ENCODE measurements at regions not wholly inside any gene's neighbourhood (a gene's known extent, or its start where the extent isn't known, plus 50 kb on each side); places are given as distances from the start of the nearest gene placed in this dataset.
"Not testable (repeated sequence)": the region's sequence is repeated elsewhere in the genome, so short reads cannot be mapped to it uniquely, and the experiment has no call there.

DNA sequence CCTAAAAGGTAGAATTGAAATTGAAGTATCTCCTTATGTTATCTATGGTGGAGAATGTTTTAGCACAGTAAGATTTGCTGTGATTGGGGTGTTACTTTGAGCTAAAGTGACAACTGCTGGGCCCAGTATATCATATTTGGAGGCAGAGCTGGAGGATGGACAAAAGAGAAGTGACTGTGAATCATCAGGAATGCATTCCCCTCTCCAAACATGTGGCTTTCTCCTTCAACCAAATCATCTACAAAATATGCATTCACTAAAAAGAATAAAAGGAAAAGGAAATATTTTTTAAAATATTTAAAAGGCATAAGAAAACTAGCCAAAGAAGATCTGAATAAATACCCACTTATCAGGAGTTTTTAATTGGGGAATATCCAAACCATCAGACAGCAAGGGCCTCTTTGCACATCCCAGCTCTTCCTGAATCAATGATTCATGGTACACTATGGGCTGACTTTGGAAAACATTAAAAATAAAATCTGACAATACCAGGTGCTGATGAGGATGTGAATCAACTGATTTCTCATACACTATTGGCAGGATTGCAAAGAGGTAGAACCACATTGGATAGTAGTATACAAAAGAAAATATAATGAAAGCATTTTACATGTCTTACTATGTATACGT is 671.7 kb upstream of the NR3C2 start:
- no peak for DNase-seq

DNA sequence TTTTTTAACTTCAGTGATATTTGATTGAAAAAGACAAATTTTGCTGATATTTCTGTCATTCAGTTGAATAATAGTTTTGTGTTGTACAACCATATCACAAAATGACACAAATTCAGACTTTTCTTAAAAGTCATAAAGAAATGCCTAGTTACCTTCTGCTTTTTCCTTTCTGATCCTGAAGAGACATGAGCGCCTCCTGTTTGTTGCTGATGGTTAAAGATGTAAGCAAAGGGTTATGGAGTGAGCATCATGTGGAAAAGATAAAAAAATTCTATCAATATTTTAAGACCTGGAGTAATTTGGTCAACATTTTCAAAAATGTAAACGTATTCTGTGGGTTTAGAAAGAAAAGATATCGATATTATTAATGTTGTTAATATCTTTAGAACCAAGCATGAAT is 669.9 kb upstream of the NR3C2 start:
- no peak for DNase-seq

- no peak for DNase-seq
These were observed 668.3 kb upstream of the NR3C2 start for GRCh38 chr4:149110481-149110880.

DNA sequence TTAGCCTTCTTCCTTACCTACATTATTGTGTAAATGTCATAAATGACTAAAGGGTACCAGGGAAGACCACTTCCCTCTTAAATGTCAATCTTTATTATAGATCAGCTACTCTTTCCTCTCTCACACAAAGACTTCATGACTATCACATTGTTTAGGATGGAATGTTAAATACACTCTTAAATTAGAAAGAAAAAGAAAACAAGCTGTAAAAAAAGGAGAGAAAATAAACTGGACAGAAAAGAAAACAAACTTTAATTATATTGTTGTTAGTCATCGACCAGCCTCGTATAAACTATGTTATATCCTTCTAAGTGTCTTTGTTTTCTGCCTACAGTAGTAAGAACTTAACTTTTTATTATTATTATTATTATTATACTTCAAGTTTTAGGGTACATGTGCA is 666.4 kb upstream of the NR3C2 start:
- no peak for DNase-seq

DNA sequence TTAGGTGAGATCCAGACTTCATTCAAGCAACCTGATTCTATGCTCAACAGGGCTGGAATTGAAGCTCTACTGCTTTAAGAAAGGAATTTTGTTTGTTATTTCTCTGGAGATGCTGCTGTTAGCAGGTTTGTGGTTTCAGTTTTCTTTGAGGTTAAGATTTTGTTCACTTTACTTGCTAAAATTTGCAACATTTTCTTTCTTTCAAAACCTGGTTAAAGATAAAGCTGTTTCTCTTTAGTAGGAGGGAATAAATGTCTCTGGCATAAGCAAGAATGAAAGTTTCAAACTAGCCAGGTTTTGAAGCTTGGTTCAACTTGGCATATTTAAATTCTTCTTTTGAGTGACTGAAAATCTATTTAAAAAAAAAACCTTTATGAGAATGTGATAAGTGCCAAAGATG is 660.6 kb upstream of the NR3C2 start:
- no peak for DNase-seq

- no peak for DNase-seq
These were observed 659.4 kb upstream of the NR3C2 start for GRCh38 chr4:149101649-149102048.

GRCh38 chr4:149095811-149096210 is 653.6 kb upstream of the NR3C2 start:
- no peak for DNase-seq

DNA sequence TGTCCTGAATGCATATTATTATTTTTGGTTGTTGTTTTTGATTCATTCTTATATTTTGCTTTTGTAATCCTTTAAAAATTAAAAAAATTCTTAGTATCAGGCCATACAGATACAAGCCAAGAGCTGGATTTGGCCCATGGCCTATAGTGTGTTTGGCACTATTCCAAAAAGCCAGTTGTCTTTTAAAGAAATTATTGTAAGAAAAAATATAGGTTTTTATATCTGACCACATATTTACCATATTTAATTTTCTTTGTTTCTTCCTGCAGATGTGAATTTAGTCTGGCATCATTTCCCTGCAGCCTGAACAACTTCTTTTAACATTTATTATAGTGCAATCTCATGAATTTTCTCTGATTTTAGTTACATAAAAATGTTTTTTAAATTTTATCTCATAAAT is 652.8 kb upstream of the NR3C2 start:
- DNase-seq: no peak

- DNase-seq: no peak
These were observed 641.9 kb upstream of the NR3C2 start for GRCh38 chr4:149084144-149084543.

DNA sequence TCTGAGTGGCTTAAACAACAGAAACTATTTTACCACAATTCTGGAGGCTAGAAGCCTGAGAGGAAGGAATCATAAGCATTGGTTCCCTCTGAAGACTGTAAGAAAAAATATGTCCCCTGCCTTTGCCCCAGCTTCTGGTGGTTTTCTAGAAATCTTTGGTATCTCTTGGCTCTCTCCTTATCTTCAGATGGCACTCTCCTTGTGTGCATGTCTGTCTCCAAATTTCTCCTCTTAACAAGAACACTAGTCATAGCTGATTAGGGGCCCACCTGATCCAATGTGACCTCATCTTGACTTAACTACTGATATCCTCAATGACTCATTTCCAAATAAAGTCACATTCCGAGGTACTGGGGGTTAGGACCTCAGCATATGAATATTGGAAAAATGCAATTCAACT is 635.0 kb upstream of the NR3C2 start:
- DNase-seq: no peak

DNA sequence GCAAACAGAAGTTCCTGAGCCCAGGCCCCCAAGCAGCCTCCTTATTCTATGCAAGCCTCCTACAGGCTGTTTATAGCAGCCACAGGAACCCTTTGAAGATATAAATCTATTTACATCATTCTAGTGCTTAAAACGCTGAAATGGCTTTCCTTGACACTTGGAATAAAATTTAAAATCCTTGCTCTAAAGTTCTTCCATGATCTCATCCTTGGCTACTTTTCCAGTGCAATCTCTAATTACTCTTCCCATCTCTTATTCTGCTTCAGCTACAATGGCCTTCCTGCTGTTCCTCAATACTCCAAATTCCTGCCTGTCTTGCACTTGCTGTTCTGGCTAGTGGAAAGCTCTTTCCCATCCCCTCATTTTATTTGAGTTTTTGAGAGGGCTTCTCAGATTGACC is 634.2 kb upstream of the NR3C2 start:
- no peak for DNase-seq

DNA sequence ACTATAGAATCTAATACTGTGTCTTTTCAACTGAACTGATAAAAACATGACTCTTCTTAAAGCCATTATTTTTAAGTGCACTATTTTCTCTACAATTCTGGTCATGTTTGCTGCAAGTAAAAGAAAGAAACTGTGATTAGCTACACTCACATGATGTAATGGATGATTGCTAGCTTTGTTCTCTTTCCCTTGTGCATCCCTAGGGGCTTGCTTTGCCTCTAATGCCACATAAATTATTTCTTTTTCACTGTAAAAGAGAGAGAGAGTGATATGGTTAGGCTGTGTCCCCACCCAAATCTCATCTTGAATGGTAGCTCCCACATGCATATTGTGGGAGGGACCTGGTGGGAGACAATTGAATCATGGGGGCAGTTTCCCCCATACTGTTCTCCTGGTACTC is 630.2 kb upstream of the NR3C2 start:
- DNase-seq: no peak

- no peak for DNase-seq
These were observed 623.5 kb upstream of the NR3C2 start for GRCh38 chr4:149065753-149066152.

DNA sequence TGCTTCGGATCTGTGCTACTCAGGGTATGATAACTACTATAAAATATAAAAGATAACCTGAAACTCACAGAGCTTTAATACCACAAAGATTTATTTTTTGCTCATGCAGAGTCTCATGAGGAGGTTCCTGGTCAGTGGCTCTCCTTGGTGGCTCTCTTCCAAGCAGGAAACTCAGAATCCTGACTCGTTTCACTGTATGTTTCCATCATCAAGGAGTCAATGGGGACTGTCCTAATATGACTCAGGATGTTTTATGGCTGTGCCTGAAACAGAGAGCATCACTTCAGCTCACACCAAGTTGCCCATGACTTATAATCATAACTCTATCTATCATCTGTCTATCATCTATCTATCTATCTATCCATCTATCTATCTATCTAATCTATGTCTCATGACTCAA is 620.8 kb upstream of the NR3C2 start:
- DNase-seq: no peak

DNA sequence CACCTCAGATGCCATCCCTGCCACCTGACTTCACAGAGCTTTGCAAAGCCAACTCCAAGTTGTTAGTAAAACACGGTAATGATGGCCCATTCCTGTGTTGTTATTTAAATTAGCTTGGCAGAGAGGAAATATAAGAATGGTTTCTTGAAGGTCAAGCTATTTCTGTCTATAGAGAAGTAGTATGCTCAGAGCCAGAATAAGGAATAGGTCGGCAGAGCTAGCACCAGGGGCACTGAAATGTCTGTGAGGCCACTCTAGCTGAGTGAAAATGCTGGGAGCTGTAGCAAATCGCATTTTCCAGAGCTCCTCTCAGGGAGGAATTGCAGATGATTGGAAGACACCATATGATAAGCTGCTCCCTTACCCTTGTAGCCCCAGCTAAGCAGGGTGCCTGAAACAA is 615.4 kb upstream of the NR3C2 start:
- no peak for DNase-seq

DNA sequence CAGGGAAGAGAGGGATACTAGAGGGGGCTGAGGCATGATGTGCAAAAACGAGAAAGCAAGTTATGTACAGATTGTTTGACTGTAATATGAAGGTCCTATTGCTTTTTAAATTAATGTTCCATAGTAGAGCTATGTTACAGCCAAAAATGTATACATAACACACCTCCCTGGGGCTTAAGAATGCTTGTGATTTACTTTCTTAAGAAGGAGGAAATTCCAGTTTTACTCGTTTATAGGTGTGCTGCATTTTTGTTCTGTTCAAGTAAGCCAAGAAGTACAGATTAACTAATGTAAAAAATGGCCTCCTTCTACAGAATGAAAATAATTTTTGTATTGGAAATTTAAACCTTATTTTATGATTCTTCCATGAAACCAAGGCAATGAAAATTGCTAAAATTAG is 614.4 kb upstream of the NR3C2 start:
- no peak for DNase-seq

GRCh38 chr4:149055624-149056023 is 613.4 kb upstream of the NR3C2 start:
- DNase-seq: no peak

DNA sequence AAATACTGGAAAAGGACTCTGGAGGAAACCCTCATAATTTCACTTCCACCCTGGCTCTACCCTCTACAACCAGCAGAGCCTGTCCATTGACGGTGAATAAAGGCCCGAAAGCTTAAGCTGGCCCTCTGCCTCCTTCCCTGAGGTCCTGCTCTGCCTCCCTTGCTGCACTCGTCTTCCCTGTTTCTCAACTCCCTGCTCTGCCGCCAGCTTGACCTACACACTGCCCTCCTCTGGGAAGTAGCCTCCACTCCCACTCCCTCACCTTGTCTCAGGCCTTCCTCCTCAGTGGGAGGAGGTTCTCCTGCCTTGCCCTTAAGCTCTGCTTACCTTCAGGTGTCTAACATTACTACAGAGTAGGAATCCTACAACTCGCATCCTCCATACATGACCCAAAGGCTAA is 608.6 kb upstream of the NR3C2 start:
- DNase-seq: no peak

GRCh38 chr4:149048451-149049143 is 606.4 kb upstream of the NR3C2 start:
- no peak for DNase-seq

- DNase-seq: no peak
These were observed 605.2 kb upstream of the NR3C2 start for GRCh38 chr4:149047368-149047767.

- no peak for DNase-seq
These were observed 603.5 kb upstream of the NR3C2 start for GRCh38 chr4:149045731-149046130.

DNA sequence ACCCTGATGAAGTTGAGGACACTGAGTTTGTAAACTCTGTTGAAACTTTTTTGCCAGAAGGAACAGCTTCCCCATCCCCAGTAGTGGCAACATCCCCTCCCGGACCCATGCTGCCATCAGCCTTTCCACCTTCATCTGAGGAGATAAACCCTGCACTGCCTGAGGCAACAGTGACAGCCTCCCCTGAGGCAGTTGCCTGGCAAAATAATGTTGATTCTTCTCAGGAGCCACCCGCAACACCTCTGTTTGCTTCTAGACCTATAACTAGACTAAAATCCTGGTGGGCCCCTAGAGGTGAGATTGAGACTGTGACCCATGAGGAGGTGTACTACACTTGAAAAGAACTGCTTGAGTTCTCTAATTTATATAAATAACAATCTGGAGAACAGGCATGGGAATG is 597.6 kb upstream of the NR3C2 start:
- not testable (repeated sequence) for DNase-seq

DNA sequence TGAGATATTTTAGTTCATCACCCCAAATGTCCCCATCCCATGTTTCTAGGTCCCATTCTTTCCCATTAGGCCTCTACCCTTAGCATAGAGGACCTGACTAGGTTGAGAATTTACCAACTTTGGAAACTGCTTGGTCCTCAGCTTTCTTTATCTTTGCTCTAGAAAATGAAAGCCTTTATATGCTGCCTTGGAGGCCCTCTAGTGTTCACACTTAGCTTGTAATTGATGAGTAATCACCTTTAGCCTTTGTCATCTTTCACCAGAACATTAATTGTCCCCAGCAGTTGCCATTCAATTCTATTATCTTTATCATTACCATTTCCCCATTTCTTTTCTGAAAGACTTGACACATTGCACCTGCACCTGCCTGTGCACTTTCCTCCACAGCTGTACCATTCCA is 589.2 kb upstream of the NR3C2 start:
- DNase-seq: no peak

DNA sequence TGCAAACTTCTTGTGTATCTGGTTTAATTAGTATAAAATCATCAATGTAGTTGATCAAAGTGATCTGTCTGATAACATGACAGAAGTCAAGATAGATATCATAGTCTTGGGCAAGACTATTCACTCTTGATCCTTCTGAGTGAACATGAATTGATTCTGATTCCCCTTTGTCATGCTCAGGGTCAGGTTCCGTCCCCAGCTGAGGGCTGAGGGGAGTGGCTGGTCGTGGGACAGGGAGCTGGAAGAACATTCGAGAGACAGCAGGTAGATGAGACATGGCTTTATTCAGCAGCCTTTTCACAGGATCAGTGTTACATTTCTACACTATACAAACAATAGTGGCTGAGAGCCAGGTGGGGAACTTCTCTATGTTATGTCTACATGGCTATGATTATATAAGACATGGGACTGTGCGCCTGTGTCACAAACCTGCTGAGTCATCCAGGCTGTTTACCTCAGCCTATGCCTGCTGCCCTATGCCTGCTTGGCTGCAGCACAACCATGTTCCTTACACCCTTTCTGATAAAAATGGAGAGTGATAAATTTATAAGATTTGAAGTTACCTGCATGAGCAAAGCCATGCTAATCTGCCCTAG is 586.9 kb upstream of the NR3C2 start:
- DNase-seq: no peak

- no peak for DNase-seq
These were observed 584.5 kb upstream of the NR3C2 start for GRCh38 chr4:149026696-149027095.

All from NCI-H187 (cell line).